GM19025 (cell line): ENCODE measurements at regions not wholly inside any gene's neighbourhood (a gene's known extent, or its start where the extent isn't known, plus 50 kb on each side); places are given as distances from the start of the nearest gene placed in this dataset.

Experiments used
- ATAC-seq: cut with Tn5 transposase; IDR thresholded peaks from one replicate; pipeline ENCODE4 v1.9.1; 2021; ENCODE audit warnings: mild to moderate bottlenecking, low read depth, moderate library complexity; ENCODE audit not compliant: unreplicated experiment

GRCh38 chr5:108650997-108651396, 96.7 kb upstream of the FER start:
- no peak for ATAC-seq

- ATAC-seq: no peak
These were observed 98.1 kb upstream of the FER start for GRCh38 chr5:108649646-108650045.

- ATAC-seq: no peak
These were observed 98.6 kb upstream of the FER start for GRCh38 chr5:108649106-108649505.

- peak; percentile 98 for ATAC-seq
These were observed 105.4 kb upstream of the FER start for GRCh38 chr5:108642170-108642906.

- ATAC-seq: no peak
These were observed 106.1 kb upstream of the FER start for GRCh38 chr5:108641596-108641995.

GRCh38 chr5:108639366-108639765, 108.3 kb upstream of the FER start:
- no peak for ATAC-seq

- ATAC-seq: no peak
These were observed 109.7 kb upstream of the FER start for GRCh38 chr5:108638021-108638420.

GRCh38 chr5:108637134-108637533, 110.6 kb upstream of the FER start:
- ATAC-seq: no peak

- no peak for ATAC-seq
These were observed 111.4 kb upstream of the FER start for GRCh38 chr5:108636135-108636853.

GRCh38 chr5:108634617-108635288, 112.9 kb upstream of the FER start:
- peak; percentile 68 for ATAC-seq

GRCh38 chr5:108634010-108634616, 113.6 kb upstream of the FER start:
- ATAC-seq: no peak

GRCh38 chr5:108629779-108630528, 117.7 kb upstream of the FER start:
- ATAC-seq: no peak

GRCh38 chr5:108625654-108626053, 122.0 kb upstream of the FER start:
- peak; percentile 63 for ATAC-seq

- no peak for ATAC-seq
These were observed 123.9 kb upstream of the FER start for GRCh38 chr5:108623826-108624225.

GRCh38 chr5:108620516-108620915, 127.2 kb upstream of the FER start:
- no peak for ATAC-seq

- ATAC-seq: no peak
These were observed 127.9 kb upstream of the FER start for GRCh38 chr5:108619815-108620214.

- no peak for ATAC-seq
These were observed 129.9 kb upstream of the FER start for GRCh38 chr5:108617467-108618435.

GRCh38 chr5:108615216-108615615, 132.5 kb upstream of the FER start:
- no peak for ATAC-seq

GRCh38 chr5:108607421-108607820, 140.3 kb upstream of the FER start:
- ATAC-seq: no peak
